ENCODE measurements at regions not wholly inside any gene's neighbourhood (a gene's known extent, or its start where the extent isn't known, plus 50 kb on each side); places are given as distances from the start of the nearest gene placed in this dataset.

GRCh38 chr7:145959981-145960380 lies 156.6 kb upstream of the CNTNAP2 start:
- Histone ChIP-seq H3K36me3 (ENCODE audit: control insufficient read depth, insufficient read depth, low read length) (no peaks in the 10 kb centered on the region), H3K27me3 (ENCODE audit: control insufficient read depth, insufficient read depth, low read length) (no peaks in the 10 kb centered on the region), H3K9me3 (ENCODE audit: control insufficient read depth, insufficient read depth, low read length) (no peaks in the 10 kb centered on the region), H3K27ac (ENCODE audit: low read length) (no peak overlapping the region), H3K4me1 (ENCODE audit: control insufficient read depth, insufficient read depth, low read length) (no peaks in the 10 kb centered on the region), H3K4me3 (ENCODE audit: low read length) (no peak overlapping the region)
- H3K9me3 Mint-ChIP-seq = peaks cover 11 to 13% of the 10 kb centered on the region in 2 donors
- H3K36me3 Mint-ChIP-seq = peaks cover 13% of the 10 kb centered on the region
- no peaks in the 10 kb centered on the region for H3K27me3 Mint-ChIP-seq (ENCODE audit: low read depth in 2 of 2)
- intact Hi-C loops (cut with micrococcal nuclease) = no loop called here
- H3K27ac Mint-ChIP-seq = no peak overlapping the region
- no peak for DNase-seq
- ATAC-seq = no peak
- TF ChIP-seq, protein P1, sequence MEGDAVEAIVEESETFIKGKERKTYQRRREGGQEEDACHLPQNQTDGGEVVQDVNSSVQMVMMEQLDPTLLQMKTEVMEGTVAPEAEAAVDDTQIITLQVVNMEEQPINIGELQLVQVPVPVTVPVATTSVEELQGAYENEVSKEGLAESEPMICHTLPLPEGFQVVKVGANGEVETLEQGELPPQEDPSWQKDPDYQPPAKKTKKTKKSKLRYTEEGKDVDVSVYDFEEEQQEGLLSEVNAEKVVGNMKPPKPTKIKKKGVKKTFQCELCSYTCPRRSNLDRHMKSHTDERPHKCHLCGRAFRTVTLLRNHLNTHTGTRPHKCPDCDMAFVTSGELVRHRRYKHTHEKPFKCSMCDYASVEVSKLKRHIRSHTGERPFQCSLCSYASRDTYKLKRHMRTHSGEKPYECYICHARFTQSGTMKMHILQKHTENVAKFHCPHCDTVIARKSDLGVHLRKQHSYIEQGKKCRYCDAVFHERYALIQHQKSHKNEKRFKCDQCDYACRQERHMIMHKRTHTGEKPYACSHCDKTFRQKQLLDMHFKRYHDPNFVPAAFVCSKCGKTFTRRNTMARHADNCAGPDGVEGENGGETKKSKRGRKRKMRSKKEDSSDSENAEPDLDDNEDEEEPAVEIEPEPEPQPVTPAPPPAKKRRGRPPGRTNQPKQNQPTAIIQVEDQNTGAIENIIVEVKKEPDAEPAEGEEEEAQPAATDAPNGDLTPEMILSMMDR (IDR thresholded peaks at IDR 0.05) = no peak
- WGBS (ENCODE audit: insufficient coverage) = 64% methylated on average over 4 of the region's 4 CpGs
- no peaks in the 10 kb centered on the region for H3K4me1 Mint-ChIP-seq
- H3K4me3 Mint-ChIP-seq = no peak overlapping the region

- no peaks in the 10 kb centered on the region for H3K4me1 ChIP-seq (ENCODE audit: control insufficient read depth, insufficient read depth, low read length)
- no peak for ATAC-seq
- no peaks in the 10 kb centered on the region for H3K36me3 ChIP-seq (ENCODE audit: control insufficient read depth, insufficient read depth, low read length)
- no peak overlapping the region for H3K4me3 ChIP-seq (ENCODE audit: low read length)
- H3K27me3 Mint-ChIP-seq (ENCODE audit: low read depth in 2 of 2) = no peaks in the 10 kb centered on the region
- H3K4me1 Mint-ChIP-seq = no peaks in the 10 kb centered on the region
- no peaks in the 10 kb centered on the region for H3K27me3 ChIP-seq (ENCODE audit: control insufficient read depth, insufficient read depth, low read length)
- intact Hi-C loops (cut with micrococcal nuclease) = no loop called here
- no peak overlapping the region for H3K4me3 Mint-ChIP-seq
- H3K27ac ChIP-seq (ENCODE audit: low read length) = no peak overlapping the region
- no peaks in the 10 kb centered on the region for H3K9me3 ChIP-seq (ENCODE audit: control insufficient read depth, insufficient read depth, low read length)
- peaks cover 7% of the 10 kb centered on the region for H3K36me3 Mint-ChIP-seq
- TF ChIP-seq, protein P1 (IDR thresholded peaks at IDR 0.05) = no peak
- H3K27ac Mint-ChIP-seq = no peak overlapping the region
- DNase-seq = no peak
- 82% methylated on average over 2 of the region's 2 CpGs for WGBS (ENCODE audit: insufficient coverage)
- peaks cover 6 to 10% of the 10 kb centered on the region in 2 donors for H3K9me3 Mint-ChIP-seq
Measured at GRCh38 chr7:145957160-145957890, 159.3 kb upstream of the CNTNAP2 start.

DNA sequence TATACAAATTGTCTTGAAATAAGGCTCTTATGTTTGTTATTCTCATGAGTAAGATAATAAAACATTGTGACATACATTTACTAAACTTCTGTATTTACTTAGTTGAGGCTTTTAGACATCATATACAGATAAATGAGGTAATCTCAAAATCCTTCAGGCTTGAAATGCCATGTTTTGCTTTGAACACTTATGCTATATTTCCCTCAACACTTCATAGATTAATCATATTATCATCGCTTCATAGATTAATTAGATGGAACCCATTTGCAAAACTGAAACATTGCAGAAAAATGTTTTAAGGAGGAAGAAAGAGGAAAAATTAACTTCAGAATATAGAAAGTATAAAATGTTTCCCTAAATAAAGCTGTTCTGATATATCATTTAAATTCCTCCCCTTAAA lies 165.0 kb upstream of the CNTNAP2 start:
- Mint-ChIP-seq H3K27ac (no peak overlapping the region), H3K27me3 (ENCODE audit: low read depth in 2 of 2) (no peaks in the 10 kb centered on the region), H3K9me3 (peaks cover 6 to 22% of the 10 kb centered on the region in 2 donors), H3K4me1 (no peaks in the 10 kb centered on the region), H3K36me3 (peaks cover 7% of the 10 kb centered on the region), H3K4me3 (no peak overlapping the region)
- no peak for DNase-seq
- no CpG with 5 or more reads among the region's 1 CpG for WGBS (ENCODE audit: insufficient coverage)
- intact Hi-C loops (cut with micrococcal nuclease) = no loop called here
- Histone ChIP-seq H3K9me3 (ENCODE audit: control insufficient read depth, insufficient read depth, low read length) (no peaks in the 10 kb centered on the region), H3K4me1 (ENCODE audit: control insufficient read depth, insufficient read depth, low read length) (no peaks in the 10 kb centered on the region), H3K27me3 (ENCODE audit: control insufficient read depth, insufficient read depth, low read length) (no peaks in the 10 kb centered on the region), H3K27ac (ENCODE audit: low read length) (no peak overlapping the region), H3K36me3 (ENCODE audit: control insufficient read depth, insufficient read depth, low read length) (no peaks in the 10 kb centered on the region), H3K4me3 (ENCODE audit: low read length) (no peak overlapping the region)
- ATAC-seq = no peak
- TF ChIP-seq, protein P1 (IDR thresholded peaks at IDR 0.05) = no peak

GRCh38 chr7:145928937-145929336 lies 187.7 kb upstream of the CNTNAP2 start:
- no peak overlapping the region for H3K27ac ChIP-seq (ENCODE audit: low read length)
- Mint-ChIP-seq H3K4me3 (no peak overlapping the region), H3K36me3 (peaks cover 10% of the 10 kb centered on the region), H3K4me1 (no peaks in the 10 kb centered on the region), H3K27me3 (ENCODE audit: low read depth in 2 of 2) (no peaks in the 10 kb centered on the region), H3K9me3 (peaks cover 21 to 22% of the 10 kb centered on the region in 2 donors), H3K27ac (no peak overlapping the region)
- intact Hi-C loops (cut with micrococcal nuclease) = no loop called here
- no peak for DNase-seq
- no peaks in the 10 kb centered on the region for H3K27me3 ChIP-seq (ENCODE audit: control insufficient read depth, insufficient read depth, low read length)
- ATAC-seq = no peak
- H3K4me1 ChIP-seq (ENCODE audit: control insufficient read depth, insufficient read depth, low read length) = no peaks in the 10 kb centered on the region
- H3K4me3 ChIP-seq (ENCODE audit: low read length) = no peak overlapping the region
- H3K9me3 ChIP-seq (ENCODE audit: control insufficient read depth, insufficient read depth, low read length) = peaks cover 4% of the 10 kb centered on the region
- WGBS (ENCODE audit: insufficient coverage) = 40% methylated on average over 1 of the region's 1 CpG
- TF ChIP-seq, protein P1 (IDR thresholded peaks at IDR 0.05) = no peak
- no peaks in the 10 kb centered on the region for H3K36me3 ChIP-seq (ENCODE audit: control insufficient read depth, insufficient read depth, low read length)
